ENCODE measurements at regions not wholly inside any gene's neighbourhood (a gene's known extent, or its start where the extent isn't known, plus 50 kb on each side); places are given as distances from the start of the nearest gene placed in this dataset.

GRCh38 chr2:144848423-144848822 is 328.5 kb upstream of the ZEB2 start:
- H3K56ac ChIP-seq (ENCODE audit: insufficient read length, low read depth, low read length): no peak overlapping the region
- H3K9me3 ChIP-seq (ENCODE audit: control insufficient read depth, low read depth, low read length): no peaks in the 10 kb centered on the region
- no peak overlapping the region for H2BK20ac ChIP-seq (ENCODE audit: low read depth, low read length, poor library complexity, severe bottlenecking)
- H3K9ac ChIP-seq (ENCODE audit: extremely low read depth, insufficient read length, low read length): no peak overlapping the region
- H3K4ac ChIP-seq (ENCODE audit: low read depth, low read length): no peak overlapping the region
- H2AK5ac ChIP-seq (ENCODE audit: insufficient read length, low read length): no peak overlapping the region
- H3K4me1 ChIP-seq (ENCODE audit: insufficient read depth, low read length): no peaks in the 10 kb centered on the region
- no peak overlapping the region for H3K23ac ChIP-seq (ENCODE audit: insufficient read length, low read depth, low read length)
- Mint-ChIP-seq H3K4me3 (no peak overlapping the region), H3K9me3 (no peaks in the 10 kb centered on the region), H3K36me3 (ENCODE audit: insufficient read depth in 1 of 3, low read depth in 3 of 3) (no peaks in the 10 kb centered on the region), H3K4me1 (peaks cover 11 to 21% of the 10 kb centered on the region in 2 experiments), H3K27me3 (ENCODE audit: low read depth) (no peaks in the 10 kb centered on the region), H3K27ac (no peak overlapping the region)
- no peak overlapping the region for H2BK120ac ChIP-seq (ENCODE audit: low read depth, low read length, poor library complexity, severe bottlenecking)
- TF ChIP-seq CTCF (conservative IDR thresholded peaks at IDR 0.05): no peak
- no peaks in the 10 kb centered on the region for H3K79me1 ChIP-seq (ENCODE audit: insufficient read depth, low read depth, low read length, poor library complexity, severe bottlenecking)
- H2BK15ac ChIP-seq (ENCODE audit: low read depth, low read length): no peak overlapping the region
- H4K8ac ChIP-seq (replicated peaks; ENCODE audit: insufficient read length, low read depth, low read length): no peak overlapping the region
- no peak overlapping the region for H2BK5ac ChIP-seq (ENCODE audit: insufficient read length, low read length)
- no peak overlapping the region for H4K91ac ChIP-seq (ENCODE audit: insufficient read length, low read depth, low read length)
- H3K79me2 ChIP-seq (ENCODE audit: insufficient read depth, low read length): no peaks in the 10 kb centered on the region
- no CpG with 5 or more reads among the region's 2 CpGs for WGBS (ENCODE audit: extremely low coverage, insufficient read length, low lambda C conversion rate)
- no peak overlapping the region for H3T11ph ChIP-seq (ENCODE audit: low read length)
- no peaks in the 10 kb centered on the region for H3K27me3 ChIP-seq (ENCODE audit: insufficient read depth, low read length)
- no peaks in the 10 kb centered on the region for H3K23me2 ChIP-seq (ENCODE audit: insufficient read length, low read depth, low read length, poor library complexity, severe bottlenecking)
- H2BK12ac ChIP-seq (ENCODE audit: insufficient read length, low read depth, low read length): no peak overlapping the region
- H3K18ac ChIP-seq (ENCODE audit: insufficient read length, low read depth, low read length): no peak overlapping the region
- no peak overlapping the region for H3K4me2 ChIP-seq (ENCODE audit: insufficient read depth, insufficient read length, low read length)
- no peak for DNase-seq
- no peak overlapping the region for H3K14ac ChIP-seq (ENCODE audit: insufficient read depth, low read length)
- H2AFZ ChIP-seq (ENCODE audit: low read length): no peak overlapping the region
- H4K5ac ChIP-seq (ENCODE audit: insufficient read length, low read depth, low read length): no peak overlapping the region
- no peaks in the 10 kb centered on the region for H4K20me1 ChIP-seq (ENCODE audit: control insufficient read depth, insufficient read depth, insufficient read length)
- no peak overlapping the region for H3K27ac ChIP-seq (ENCODE audit: insufficient read length, low read depth, low read length)
